ENCODE measurements at regions not wholly inside any gene's neighbourhood (a gene's known extent, or its start where the extent isn't known, plus 50 kb on each side); places are given as distances from the start of the nearest gene placed in this dataset.

DNA sequence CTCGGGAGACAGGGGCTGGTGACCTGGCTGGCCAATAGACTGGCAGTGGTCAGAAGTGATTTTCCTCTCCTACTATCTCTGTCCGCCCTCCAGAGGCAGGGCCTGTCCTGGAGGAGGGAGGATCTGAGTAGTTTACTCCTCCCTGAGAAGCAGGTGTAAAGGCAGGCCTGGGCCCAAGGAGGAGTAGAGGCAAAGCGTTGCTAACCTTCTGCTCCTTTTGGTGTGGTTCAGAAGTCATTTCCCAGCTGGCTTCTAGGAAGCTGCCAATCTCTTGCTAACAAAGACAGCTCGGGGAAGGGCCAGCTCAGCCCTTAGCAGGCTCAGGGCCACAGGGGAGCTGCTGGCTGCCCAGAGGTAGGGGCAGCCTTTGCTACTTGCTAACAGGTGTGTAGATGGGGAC, 151.1 kb upstream of the NECTIN1 start:
- peaks cover 52% of the 10 kb centered on the region for H3K27me3 Mint-ChIP-seq (ENCODE audit: low read depth)
- no peak for TF ChIP-seq CTCF (IDR thresholded peaks at IDR 0.05)
- H3K9me3 Mint-ChIP-seq (ENCODE audit: low read depth), result no peaks in the 10 kb centered on the region
- H3K36me3 Mint-ChIP-seq (ENCODE audit: low read depth), result no peaks in the 10 kb centered on the region
- no peak overlapping the region for H3K27ac Mint-ChIP-seq (ENCODE audit: unreplicated experiment)
- no peak for DNase-seq (ENCODE audit: low spot score)
- H3K4me1 Mint-ChIP-seq (ENCODE audit: low read depth), result no peaks in the 10 kb centered on the region
- H3K4me3 Mint-ChIP-seq (ENCODE audit: unreplicated experiment), result no peak overlapping the region

DNA sequence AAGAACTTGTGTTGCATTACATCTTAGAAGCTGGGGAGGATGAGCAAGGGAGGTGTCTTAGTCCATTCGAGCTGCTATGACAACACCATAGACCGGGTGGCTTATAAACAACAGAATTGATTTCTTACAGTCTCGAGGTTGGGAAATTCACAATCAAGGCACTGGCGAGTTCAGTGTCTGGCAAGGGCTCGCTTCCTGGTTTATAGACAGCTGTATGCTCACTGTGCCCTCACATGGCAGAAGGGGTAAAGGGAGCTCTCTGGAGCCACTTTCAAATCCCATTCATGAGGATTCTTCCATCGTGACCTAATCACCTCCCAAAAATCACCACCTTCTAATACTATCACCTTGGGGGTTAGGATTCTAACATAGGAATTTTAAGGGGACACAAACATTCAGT, 150.0 kb upstream of the NECTIN1 start:
- Mint-ChIP-seq H3K9me3 (ENCODE audit: low read depth) (no peaks in the 10 kb centered on the region), H3K4me1 (ENCODE audit: low read depth) (no peaks in the 10 kb centered on the region), H3K36me3 (ENCODE audit: low read depth) (no peaks in the 10 kb centered on the region), H3K4me3 (ENCODE audit: unreplicated experiment) (no peak overlapping the region), H3K27me3 (ENCODE audit: low read depth) (peaks cover 48% of the 10 kb centered on the region), H3K27ac (ENCODE audit: unreplicated experiment) (no peak overlapping the region)
- TF ChIP-seq CTCF (IDR thresholded peaks at IDR 0.05), result no peak
- no peak for DNase-seq (ENCODE audit: low spot score)

- no peaks in the 10 kb centered on the region for H3K9me3 Mint-ChIP-seq (ENCODE audit: low read depth)
- H3K4me1 Mint-ChIP-seq (ENCODE audit: low read depth), result no peaks in the 10 kb centered on the region
- peaks cover 34% of the 10 kb centered on the region for H3K27me3 Mint-ChIP-seq (ENCODE audit: low read depth)
- H3K4me3 Mint-ChIP-seq (ENCODE audit: unreplicated experiment), result no peak overlapping the region
- no peaks in the 10 kb centered on the region for H3K36me3 Mint-ChIP-seq (ENCODE audit: low read depth)
- no peak for DNase-seq (ENCODE audit: low spot score)
- TF ChIP-seq CTCF (IDR thresholded peaks at IDR 0.05), result no peak
- H3K27ac Mint-ChIP-seq (ENCODE audit: unreplicated experiment), result no peak overlapping the region
These were observed 147.8 kb upstream of the NECTIN1 start for GRCh38 chr11:119876841-119877240.

DNA sequence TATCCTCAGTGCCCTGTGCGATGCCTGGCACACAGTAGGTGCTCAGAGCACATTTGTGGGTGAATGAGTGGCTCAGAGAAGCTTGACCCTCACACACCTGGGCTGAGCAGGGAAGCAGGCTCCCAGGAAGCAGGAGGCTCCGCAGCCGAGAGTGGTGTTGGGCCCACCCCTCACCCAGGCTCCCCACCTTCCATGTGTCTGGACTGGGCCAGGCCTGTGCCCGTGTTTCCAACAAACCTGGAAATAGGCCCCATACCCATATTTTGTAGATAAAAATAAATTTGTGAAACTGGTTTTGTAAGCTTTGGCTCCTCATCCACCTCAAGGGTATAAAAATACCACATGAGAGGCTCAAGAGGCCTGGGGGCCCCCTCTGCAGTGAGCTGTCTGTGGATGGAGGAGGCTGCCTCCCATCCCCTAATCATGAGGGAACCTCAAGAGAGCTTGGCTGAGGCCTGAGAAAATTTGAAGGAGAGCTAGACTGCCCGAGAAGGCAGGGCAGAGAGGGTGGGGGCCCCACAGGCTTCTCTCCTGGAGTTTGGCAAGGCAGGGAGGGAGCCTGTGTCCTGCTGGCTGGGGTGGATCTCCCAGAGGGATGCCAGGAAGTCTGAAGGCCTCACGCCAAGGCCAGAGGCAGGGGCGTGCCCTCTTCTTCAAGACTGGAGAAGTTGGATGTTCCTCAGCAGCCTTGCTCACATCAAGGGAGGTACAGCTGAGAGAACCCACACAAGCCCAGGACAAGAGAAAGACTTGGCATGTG, 147.0 kb upstream of the NECTIN1 start:
- no peak overlapping the region for H3K27ac Mint-ChIP-seq (ENCODE audit: unreplicated experiment)
- no peak for DNase-seq (ENCODE audit: low spot score)
- no peak for TF ChIP-seq CTCF (IDR thresholded peaks at IDR 0.05)
- no peak overlapping the region for H3K4me3 Mint-ChIP-seq (ENCODE audit: unreplicated experiment)
- H3K36me3 Mint-ChIP-seq (ENCODE audit: low read depth), result no peaks in the 10 kb centered on the region
- H3K9me3 Mint-ChIP-seq (ENCODE audit: low read depth), result no peaks in the 10 kb centered on the region
- H3K27me3 Mint-ChIP-seq (ENCODE audit: low read depth), result peaks cover 28% of the 10 kb centered on the region
- H3K4me1 Mint-ChIP-seq (ENCODE audit: low read depth), result no peaks in the 10 kb centered on the region

GRCh38 chr11:119874660-119875238, 145.7 kb upstream of the NECTIN1 start:
- H3K4me3 Mint-ChIP-seq (ENCODE audit: unreplicated experiment), result no peak overlapping the region
- H3K4me1 Mint-ChIP-seq (ENCODE audit: low read depth), result no peaks in the 10 kb centered on the region
- no peak for DNase-seq (ENCODE audit: low spot score)
- TF ChIP-seq CTCF (IDR thresholded peaks at IDR 0.05), result no peak
- H3K9me3 Mint-ChIP-seq (ENCODE audit: low read depth), result no peaks in the 10 kb centered on the region
- peaks cover 23% of the 10 kb centered on the region for H3K27me3 Mint-ChIP-seq (ENCODE audit: low read depth)
- no peaks in the 10 kb centered on the region for H3K36me3 Mint-ChIP-seq (ENCODE audit: low read depth)
- H3K27ac Mint-ChIP-seq (ENCODE audit: unreplicated experiment), result no peak overlapping the region

All from chondrocyte (in vitro differentiated cells).